ENCODE measurements at regions not wholly inside any gene's neighbourhood (a gene's known extent, or its start where the extent isn't known, plus 50 kb on each side); places are given as distances from the start of the nearest gene placed in this dataset.

- DNase-seq (ENCODE audit: low read depth in 1 of 2, low spot score in 1 of 2): no peak
Observed at GRCh38 chr10:9015447-9015846, 961.0 kb downstream of the GATA3 start.

DNA sequence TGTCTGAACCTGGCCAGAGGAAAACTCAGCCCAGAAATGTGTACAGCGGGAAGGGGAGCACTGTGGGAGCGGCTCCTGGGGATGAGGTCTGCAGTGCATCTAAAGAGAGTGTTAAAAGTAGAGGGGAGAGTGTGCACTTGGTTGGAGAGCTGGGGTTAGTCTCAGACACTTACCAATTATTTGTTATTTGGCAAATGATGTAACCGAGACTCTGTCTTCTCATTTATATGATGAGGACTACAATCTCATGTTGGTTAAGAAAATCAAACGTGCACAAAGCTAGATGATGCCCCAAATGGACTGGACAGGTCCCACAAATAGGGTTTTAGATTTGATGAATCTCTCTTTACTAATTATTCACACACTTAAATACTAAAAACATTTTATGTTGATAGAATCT lies 962.4 kb downstream of the GATA3 start:
- Histone ChIP-seq H3K27me3 (ENCODE audit: insufficient read depth, poor library complexity, severe bottlenecking) (no peaks in the 10 kb centered on the region), H3K4me3 (replicated peaks; ENCODE audit: insufficient read depth, low read length) (no peak overlapping the region), H3K27ac (replicated peaks) (no peak overlapping the region)
- no peak for TF ChIP-seq SPI1 (IDR thresholded peaks at IDR 0.05; ENCODE audit: borderline replicate concordance, low read depth)
- TF ChIP-seq, protein P1, sequence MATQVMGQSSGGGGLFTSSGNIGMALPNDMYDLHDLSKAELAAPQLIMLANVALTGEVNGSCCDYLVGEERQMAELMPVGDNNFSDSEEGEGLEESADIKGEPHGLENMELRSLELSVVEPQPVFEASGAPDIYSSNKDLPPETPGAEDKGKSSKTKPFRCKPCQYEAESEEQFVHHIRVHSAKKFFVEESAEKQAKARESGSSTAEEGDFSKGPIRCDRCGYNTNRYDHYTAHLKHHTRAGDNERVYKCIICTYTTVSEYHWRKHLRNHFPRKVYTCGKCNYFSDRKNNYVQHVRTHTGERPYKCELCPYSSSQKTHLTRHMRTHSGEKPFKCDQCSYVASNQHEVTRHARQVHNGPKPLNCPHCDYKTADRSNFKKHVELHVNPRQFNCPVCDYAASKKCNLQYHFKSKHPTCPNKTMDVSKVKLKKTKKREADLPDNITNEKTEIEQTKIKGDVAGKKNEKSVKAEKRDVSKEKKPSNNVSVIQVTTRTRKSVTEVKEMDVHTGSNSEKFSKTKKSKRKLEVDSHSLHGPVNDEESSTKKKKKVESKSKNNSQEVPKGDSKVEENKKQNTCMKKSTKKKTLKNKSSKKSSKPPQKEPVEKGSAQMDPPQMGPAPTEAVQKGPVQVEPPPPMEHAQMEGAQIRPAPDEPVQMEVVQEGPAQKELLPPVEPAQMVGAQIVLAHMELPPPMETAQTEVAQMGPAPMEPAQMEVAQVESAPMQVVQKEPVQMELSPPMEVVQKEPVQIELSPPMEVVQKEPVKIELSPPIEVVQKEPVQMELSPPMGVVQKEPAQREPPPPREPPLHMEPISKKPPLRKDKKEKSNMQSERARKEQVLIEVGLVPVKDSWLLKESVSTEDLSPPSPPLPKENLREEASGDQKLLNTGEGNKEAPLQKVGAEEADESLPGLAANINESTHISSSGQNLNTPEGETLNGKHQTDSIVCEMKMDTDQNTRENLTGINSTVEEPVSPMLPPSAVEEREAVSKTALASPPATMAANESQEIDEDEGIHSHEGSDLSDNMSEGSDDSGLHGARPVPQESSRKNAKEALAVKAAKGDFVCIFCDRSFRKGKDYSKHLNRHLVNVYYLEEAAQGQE (IDR thresholded peaks at IDR 0.05; ENCODE audit: insufficient replicate concordance, low read depth): no peak
- no peak for TF ChIP-seq CTCF (IDR thresholded peaks at IDR 0.05; ENCODE audit: insufficient read depth, low read length)
- TF ChIP-seq POLR2AphosphoS5 (IDR thresholded peaks at IDR 0.05; ENCODE audit: low read depth): no peak
- no peak for TF ChIP-seq GABPA (IDR thresholded peaks at IDR 0.05; ENCODE audit: low read depth)
- DNase-seq (ENCODE audit: low read depth in 1 of 2, low spot score in 1 of 2): no peak

More at GRCh38 chr10:9015447-9015846, 961.0 kb downstream of the GATA3 start:
- TF ChIP-seq CTCF (IDR thresholded peaks at IDR 0.05; ENCODE audit: insufficient read depth, low read length) (no peak), POLR2AphosphoS5 (IDR thresholded peaks at IDR 0.05; ENCODE audit: low read depth) (no peak), GABPA (IDR thresholded peaks at IDR 0.05; ENCODE audit: low read depth) (no peak), SPI1 (IDR thresholded peaks at IDR 0.05; ENCODE audit: borderline replicate concordance, low read depth) (no peak)
- TF ChIP-seq, protein P1 (IDR thresholded peaks at IDR 0.05; ENCODE audit: insufficient replicate concordance, low read depth): no peak
- Histone ChIP-seq H3K27ac (replicated peaks) (no peak overlapping the region), H3K4me3 (replicated peaks; ENCODE audit: insufficient read depth, low read length) (no peak overlapping the region), H3K27me3 (ENCODE audit: insufficient read depth, poor library complexity, severe bottlenecking) (no peaks in the 10 kb centered on the region)

DNA sequence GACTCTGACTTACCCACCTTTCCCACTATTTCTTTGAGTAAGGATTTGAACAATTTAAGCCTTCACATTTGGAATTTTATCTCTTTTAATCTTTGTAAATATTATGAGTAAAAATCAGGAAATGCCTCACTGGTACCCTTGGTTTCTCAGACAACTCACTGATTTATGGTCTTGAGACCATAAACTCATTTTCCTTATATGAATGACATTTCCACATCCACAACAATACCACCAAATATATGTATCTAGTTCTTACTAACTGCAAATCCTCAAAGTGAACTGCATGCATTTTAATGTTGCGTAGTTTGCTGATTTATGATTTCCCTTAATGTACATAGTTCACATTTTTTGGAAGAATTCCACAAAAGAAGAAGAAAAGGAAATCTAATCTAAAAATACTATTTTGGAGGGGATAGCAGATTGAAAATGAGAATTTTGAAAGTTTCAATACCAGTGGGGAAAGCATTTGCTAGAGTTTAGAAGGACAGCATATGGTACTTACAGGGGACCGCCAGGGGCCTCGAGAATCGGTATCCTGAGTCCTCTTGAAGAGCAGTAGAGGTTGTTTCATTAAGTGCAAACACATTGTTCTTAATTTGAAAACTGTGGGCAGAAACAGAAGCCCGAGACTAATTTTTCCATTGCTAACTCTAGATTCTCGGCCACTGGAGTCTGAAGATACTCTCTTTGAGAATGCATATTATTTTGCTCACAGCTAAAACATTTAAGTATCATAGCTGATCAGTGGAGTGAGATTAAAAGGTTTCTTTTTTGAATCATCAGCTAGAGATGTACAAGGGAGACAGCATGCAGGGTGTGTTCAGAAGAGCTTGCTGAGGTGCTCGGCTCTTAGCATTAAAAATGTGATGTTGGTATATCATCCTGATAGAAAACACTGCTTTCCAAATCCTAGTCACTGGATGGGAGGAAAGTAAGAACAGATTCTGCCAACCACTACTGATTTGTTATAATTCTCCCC lies 964.0 kb downstream of the GATA3 start:
- TF ChIP-seq, protein P1 (IDR thresholded peaks at IDR 0.05; ENCODE audit: insufficient replicate concordance, low read depth): no peak
- TF ChIP-seq SPI1 (IDR thresholded peaks at IDR 0.05; ENCODE audit: borderline replicate concordance, low read depth): no peak
- TF ChIP-seq CTCF (IDR thresholded peaks at IDR 0.05; ENCODE audit: insufficient read depth, low read length): no peak
- TF ChIP-seq GABPA (IDR thresholded peaks at IDR 0.05; ENCODE audit: low read depth): no peak
- no peak for TF ChIP-seq POLR2AphosphoS5 (IDR thresholded peaks at IDR 0.05; ENCODE audit: low read depth)
- no peak overlapping the region for H3K27ac ChIP-seq (replicated peaks)

More for the DNA sequence above, 964.0 kb downstream of the GATA3 start:
- H3K4me3 ChIP-seq (replicated peaks; ENCODE audit: insufficient read depth, low read length): no peak overlapping the region
- H3K27me3 ChIP-seq (ENCODE audit: insufficient read depth, poor library complexity, severe bottlenecking): no peaks in the 10 kb centered on the region
- no peak for DNase-seq (ENCODE audit: low read depth in 1 of 2, low spot score in 1 of 2)

Measured in HL-60 (cell line).